Activated CD8-positive, alpha-beta T cell treated with anti-CD3 and anti-CD28 coated beads for 36 hours (primary cell): ENCODE measurements at regions not wholly inside any gene's neighbourhood (a gene's known extent, or its start where the extent isn't known, plus 50 kb on each side); places are given as distances from the start of the nearest gene placed in this dataset.

ENCODE experiments used
- ATAC-seq: fragments of 200-7000 bp; cut with Tn5 transposase; one replicate; pipeline ENCODE4 v1.10.0; 2021; ENCODE audit warnings: mild to moderate bottlenecking, moderate library complexity
- CTCF ChIA-PET: fragments of 350-600 bp; sonication (Branson Sonifier 250); formaldehyde crosslinking; loops from one replicate; lab custom pipeline; 2021; ENCODE audit warnings: antibody characterized with exemption; lab: Charles Lee
- POLR2A ChIA-PET: fragments of 350-600 bp; sonication (Branson Sonifier 250); formaldehyde crosslinking; loops from one replicate; lab custom pipeline; 2021; ENCODE audit warnings: antibody characterized with exemption; lab: Charles Lee
- DNase-seq: peaks from one replicate; pipeline ENCODE4 v3.0.0-alpha.2; 2020
- H3K27ac Mint-ChIP-seq: one replicate; pipeline ENCODE4 v1.8.0; 2021; ENCODE audit warnings: mild to moderate bottlenecking, mixed read lengths
- H3K27me3 Mint-ChIP-seq: one replicate; pipeline ENCODE4 v1.8.0; 2021; ENCODE audit warnings: mixed read lengths
- H3K36me3 Mint-ChIP-seq: one replicate; pipeline ENCODE4 v1.8.0; 2021; ENCODE audit warnings: low read depth, mixed read lengths
- H3K4me1 Mint-ChIP-seq: one replicate; pipeline ENCODE4 v1.8.0; 2021; ENCODE audit warnings: low read depth, mixed read lengths
- H3K4me3 Mint-ChIP-seq: one replicate; pipeline ENCODE4 v1.8.0; 2021; ENCODE audit warnings: mild to moderate bottlenecking, moderate library complexity, mixed read lengths
- H3K9me3 Mint-ChIP-seq: one replicate; pipeline ENCODE4 v1.8.0; 2021; ENCODE audit warnings: mixed read lengths
- intact Hi-C: fragments of 100-400 bp; cut with micrococcal nuclease; formaldehyde crosslinking; loops from one replicate; pipeline ENCODE4 v1.10.0; 2022
- TF ChIP-seq, protein P1 (sequence below): fragments of 200-600 bp; IDR thresholded peaks from one replicate; pipeline ENCODE4 v1.8.0; 2022; ENCODE audit warnings: antibody characterized with exemption, mild to moderate bottlenecking

DNA sequence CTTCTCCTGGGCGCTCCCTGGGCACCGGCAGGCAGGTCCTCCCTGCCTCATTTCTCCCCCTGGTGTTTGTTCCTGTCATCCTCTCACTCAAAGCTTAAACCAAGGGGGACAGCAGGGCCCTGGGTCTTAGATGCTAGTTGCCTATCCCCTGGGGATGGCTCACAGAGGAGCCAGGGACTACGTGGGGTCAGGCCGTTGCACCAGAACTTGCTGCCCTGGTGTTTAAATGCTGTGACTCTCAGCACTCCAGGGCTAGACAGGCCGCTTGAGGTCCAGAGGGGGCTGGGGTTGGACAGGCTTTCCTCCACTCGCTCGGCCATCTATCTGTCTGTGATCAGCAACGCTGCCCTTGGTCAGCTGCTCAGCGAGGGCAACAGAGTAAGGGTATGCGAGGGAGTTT is 340.3 kb downstream of the CXCL12 start:
- ATAC-seq, result no peak
- Mint-ChIP-seq H3K4me1 (no peaks in the 10 kb centered on the region), H3K36me3 (no peaks in the 10 kb centered on the region), H3K9me3 (no peaks in the 10 kb centered on the region), H3K27ac (no peak overlapping the region), H3K27me3 (peaks cover 7% of the 10 kb centered on the region), H3K4me3 (no peak overlapping the region)
- TF ChIP-seq, protein P1, sequence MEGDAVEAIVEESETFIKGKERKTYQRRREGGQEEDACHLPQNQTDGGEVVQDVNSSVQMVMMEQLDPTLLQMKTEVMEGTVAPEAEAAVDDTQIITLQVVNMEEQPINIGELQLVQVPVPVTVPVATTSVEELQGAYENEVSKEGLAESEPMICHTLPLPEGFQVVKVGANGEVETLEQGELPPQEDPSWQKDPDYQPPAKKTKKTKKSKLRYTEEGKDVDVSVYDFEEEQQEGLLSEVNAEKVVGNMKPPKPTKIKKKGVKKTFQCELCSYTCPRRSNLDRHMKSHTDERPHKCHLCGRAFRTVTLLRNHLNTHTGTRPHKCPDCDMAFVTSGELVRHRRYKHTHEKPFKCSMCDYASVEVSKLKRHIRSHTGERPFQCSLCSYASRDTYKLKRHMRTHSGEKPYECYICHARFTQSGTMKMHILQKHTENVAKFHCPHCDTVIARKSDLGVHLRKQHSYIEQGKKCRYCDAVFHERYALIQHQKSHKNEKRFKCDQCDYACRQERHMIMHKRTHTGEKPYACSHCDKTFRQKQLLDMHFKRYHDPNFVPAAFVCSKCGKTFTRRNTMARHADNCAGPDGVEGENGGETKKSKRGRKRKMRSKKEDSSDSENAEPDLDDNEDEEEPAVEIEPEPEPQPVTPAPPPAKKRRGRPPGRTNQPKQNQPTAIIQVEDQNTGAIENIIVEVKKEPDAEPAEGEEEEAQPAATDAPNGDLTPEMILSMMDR, result no peak
- intact Hi-C loops, result no loop called here
- no peak for DNase-seq
- ChIA-PET CTCF (interaction anchor here (1.0 kb wide), 1 partner anchor 355 kb away, joined by 3 read pairs; no protein-coding TSS in a partner anchor), POLR2A (no interaction called here)

DNA sequence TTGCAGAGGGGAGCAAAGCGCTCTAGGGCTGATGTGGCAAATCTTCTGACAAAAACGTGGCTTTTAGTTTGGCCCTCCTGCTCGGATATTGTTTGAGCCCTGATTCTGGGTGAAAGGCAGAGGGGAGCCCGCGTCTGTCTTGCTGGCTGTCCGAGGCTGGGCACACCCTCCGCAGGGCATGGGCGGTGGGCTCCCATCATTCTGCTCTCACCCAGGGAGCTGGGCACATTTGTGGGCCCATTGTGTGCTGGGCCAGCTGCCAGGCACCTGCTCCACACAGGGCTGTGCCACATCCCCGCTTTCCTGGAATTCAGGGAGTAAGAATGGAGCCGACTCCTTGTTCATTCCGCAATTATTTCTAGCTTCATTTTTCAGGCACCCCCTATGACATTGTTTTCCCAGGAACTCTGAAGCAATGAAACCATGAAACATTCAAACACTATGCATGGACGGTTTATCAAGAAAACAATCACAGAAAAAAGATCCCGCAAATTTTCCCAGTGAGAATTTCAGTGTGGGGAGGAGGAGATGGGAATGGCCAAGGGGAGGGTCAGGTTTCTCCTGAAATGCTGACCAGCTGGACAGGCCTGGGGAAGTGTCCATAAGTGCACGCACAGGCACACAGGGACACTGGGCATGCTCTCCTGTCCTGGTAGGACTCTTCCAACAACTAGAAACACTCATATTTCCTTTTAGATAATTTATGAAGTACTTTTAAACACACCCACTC is 341.1 kb downstream of the CXCL12 start:
- TF ChIP-seq, protein P1, result no peak
- Mint-ChIP-seq H3K36me3 (no peaks in the 10 kb centered on the region), H3K27me3 (peaks cover 7% of the 10 kb centered on the region), H3K4me1 (no peaks in the 10 kb centered on the region), H3K4me3 (no peak overlapping the region), H3K27ac (no peak overlapping the region), H3K9me3 (no peaks in the 10 kb centered on the region)
- ChIA-PET POLR2A (no interaction called here), CTCF (interaction anchor here (1.0 kb wide), 1 partner anchor 354 kb away, joined by 3 read pairs; no protein-coding TSS in a partner anchor)
- ATAC-seq, result no peak
- DNase-seq, result no peak
- intact Hi-C loops, result no loop called here

DNA sequence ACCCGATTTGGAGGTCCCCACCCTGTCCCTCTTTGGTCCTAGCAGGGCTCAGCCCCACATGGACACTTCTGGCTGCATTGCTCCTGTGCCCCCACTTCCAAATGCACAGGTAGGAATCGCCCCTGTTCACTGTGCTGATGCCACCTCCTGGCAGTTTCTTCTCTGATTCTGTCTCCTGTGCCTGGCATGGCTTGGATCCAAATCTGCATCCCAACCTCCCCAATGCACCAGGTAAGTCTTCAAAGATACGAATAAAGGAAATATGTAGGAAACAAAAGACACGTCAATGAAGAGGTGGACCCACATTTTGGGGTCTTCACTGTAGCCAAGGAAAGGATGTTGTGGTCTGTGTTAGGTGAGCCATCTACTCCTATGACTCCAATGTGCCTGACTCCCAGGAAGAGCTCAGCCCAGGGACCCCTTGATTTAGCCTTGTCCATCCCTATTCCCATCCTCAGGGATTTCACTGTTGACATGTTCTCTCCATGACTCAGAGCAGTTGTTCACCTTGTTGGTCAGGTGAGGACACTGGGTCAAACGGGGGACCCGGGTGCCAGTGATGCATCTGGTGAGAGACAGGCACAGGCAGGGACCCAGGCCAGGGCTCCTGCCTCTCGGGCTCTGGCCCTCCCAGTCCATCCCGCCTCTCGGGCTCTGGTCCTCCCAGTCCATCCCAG is 341.8 kb downstream of the CXCL12 start:
- POLR2A ChIA-PET, result no interaction called here
- CTCF ChIA-PET, result no interaction called here
- TF ChIP-seq, protein P1, result no peak
- Mint-ChIP-seq H3K27ac (no peak overlapping the region), H3K4me3 (no peak overlapping the region), H3K27me3 (peaks cover 6% of the 10 kb centered on the region), H3K36me3 (no peaks in the 10 kb centered on the region), H3K4me1 (no peaks in the 10 kb centered on the region), H3K9me3 (no peaks in the 10 kb centered on the region)
- DNase-seq (no peak), ATAC-seq (no peak)
- intact Hi-C loops, result no loop called here

DNA sequence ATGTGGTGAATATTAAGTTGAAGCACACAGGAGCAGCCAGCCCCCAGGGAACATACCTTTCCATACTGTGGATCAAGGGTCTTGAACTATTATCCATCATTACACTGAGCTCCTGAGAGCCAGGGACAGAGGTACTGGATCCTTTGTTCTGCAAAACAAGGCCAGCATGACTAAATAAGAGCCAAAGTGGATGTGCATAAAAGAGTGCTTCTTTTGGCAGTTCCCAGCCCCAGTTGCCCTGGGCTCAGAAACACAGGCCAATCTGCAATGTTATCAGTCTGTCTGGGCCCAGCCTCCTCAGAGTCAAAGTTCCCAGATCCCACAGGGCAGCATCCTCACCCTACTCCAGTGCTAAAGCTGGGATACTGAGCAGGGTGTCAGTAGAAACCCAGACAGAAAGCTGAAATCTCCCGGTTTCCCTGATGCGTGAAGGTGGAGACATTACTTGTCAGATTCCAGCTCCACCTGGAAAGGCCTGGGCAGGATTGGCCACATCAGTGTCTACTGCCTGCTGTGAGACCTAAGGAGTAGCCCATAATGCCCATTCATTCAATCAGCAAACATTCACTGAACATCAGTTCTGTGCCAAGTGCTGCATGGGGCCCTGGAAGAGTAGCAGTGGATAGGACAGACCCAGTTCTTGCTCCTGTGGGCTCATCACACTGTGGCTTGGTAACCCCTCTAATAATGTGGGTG is 342.7 kb downstream of the CXCL12 start:
- POLR2A ChIA-PET, result no interaction called here
- TF ChIP-seq, protein P1, result no peak
- Mint-ChIP-seq H3K27ac (no peak overlapping the region), H3K36me3 (no peaks in the 10 kb centered on the region), H3K9me3 (no peaks in the 10 kb centered on the region), H3K4me1 (no peaks in the 10 kb centered on the region), H3K4me3 (no peak overlapping the region), H3K27me3 (peaks cover 2% of the 10 kb centered on the region)
- DNase-seq (no peak), ATAC-seq (no peak)
- CTCF ChIA-PET, result no interaction called here
- intact Hi-C loops, result no loop called here
